ENCODE measurements at regions not wholly inside any gene's neighbourhood (a gene's known extent, or its start where the extent isn't known, plus 50 kb on each side); places are given as distances from the start of the nearest gene placed in this dataset.

DNA sequence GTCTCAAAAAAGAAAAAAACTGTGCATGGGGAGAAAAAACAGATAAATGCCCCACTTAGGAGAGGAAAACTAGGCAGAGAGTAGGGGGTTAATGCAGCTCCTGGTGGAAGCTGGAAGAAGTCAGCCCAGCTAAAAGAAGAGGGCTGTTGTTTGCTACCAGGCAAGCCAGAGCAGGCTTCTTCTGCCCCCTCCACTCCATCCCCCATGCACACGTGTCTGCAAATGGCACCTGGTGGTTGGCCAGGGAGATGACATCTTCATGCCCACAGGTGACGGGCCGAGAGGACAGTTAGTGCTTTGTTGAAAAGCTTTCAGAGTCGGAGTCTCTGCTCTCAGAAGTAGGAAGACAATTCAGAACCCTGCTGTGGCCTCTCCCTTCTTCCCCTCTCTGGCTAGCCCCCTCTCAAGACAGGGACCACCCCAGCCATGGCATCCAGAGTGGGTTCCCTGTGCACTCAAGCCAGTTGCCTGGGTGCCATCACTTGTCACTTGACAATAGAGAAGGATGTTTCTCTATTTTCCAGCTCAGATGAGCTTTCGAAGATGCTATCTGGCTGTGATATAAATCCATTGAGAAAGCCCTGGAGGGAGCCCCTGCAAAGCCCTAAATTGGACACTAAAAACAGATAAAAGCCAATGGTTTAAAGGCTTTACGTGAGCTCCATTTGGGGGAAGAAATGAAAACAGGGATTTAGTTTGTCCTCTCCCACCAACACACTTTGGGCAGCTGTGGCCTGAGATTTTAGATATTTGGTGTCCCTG is 142.0 kb downstream of the TRIM29 start:
- H3K4me3 ChIP-seq (ENCODE audit: low read depth, low read length): no peak overlapping the region
- DNase-seq (ENCODE audit: low read depth): no peak
- TF ChIP-seq, protein P1, sequence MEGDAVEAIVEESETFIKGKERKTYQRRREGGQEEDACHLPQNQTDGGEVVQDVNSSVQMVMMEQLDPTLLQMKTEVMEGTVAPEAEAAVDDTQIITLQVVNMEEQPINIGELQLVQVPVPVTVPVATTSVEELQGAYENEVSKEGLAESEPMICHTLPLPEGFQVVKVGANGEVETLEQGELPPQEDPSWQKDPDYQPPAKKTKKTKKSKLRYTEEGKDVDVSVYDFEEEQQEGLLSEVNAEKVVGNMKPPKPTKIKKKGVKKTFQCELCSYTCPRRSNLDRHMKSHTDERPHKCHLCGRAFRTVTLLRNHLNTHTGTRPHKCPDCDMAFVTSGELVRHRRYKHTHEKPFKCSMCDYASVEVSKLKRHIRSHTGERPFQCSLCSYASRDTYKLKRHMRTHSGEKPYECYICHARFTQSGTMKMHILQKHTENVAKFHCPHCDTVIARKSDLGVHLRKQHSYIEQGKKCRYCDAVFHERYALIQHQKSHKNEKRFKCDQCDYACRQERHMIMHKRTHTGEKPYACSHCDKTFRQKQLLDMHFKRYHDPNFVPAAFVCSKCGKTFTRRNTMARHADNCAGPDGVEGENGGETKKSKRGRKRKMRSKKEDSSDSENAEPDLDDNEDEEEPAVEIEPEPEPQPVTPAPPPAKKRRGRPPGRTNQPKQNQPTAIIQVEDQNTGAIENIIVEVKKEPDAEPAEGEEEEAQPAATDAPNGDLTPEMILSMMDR (IDR thresholded peaks at IDR 0.05; ENCODE audit: control insufficient read depth, extremely low read depth, insufficient read depth): no peak

DNA sequence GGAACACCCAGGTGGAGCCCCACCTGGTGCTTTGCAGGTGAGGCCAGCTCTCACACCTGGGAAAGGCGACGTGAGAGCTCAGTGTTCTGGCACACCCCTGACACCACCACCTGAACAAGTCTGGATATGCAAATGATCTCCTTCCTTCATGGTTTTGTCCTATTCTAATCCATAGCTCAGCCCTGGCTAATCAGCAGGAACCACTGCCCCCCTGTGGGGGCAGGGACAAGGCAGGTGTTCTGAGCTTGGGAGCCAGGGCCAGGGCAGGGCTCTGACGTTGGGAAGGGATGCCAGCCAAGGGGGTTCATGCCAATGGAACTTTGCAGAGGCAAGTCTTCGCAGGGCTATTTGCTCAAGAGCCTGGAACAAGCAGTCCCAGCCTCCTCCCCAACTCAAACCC is 144.2 kb downstream of the TRIM29 start:
- no peak for DNase-seq (ENCODE audit: low read depth)
- H3K4me3 ChIP-seq (ENCODE audit: low read depth, low read length): no peak overlapping the region
- TF ChIP-seq, protein P1 (IDR thresholded peaks at IDR 0.05; ENCODE audit: control insufficient read depth, extremely low read depth, insufficient read depth): no peak

DNA sequence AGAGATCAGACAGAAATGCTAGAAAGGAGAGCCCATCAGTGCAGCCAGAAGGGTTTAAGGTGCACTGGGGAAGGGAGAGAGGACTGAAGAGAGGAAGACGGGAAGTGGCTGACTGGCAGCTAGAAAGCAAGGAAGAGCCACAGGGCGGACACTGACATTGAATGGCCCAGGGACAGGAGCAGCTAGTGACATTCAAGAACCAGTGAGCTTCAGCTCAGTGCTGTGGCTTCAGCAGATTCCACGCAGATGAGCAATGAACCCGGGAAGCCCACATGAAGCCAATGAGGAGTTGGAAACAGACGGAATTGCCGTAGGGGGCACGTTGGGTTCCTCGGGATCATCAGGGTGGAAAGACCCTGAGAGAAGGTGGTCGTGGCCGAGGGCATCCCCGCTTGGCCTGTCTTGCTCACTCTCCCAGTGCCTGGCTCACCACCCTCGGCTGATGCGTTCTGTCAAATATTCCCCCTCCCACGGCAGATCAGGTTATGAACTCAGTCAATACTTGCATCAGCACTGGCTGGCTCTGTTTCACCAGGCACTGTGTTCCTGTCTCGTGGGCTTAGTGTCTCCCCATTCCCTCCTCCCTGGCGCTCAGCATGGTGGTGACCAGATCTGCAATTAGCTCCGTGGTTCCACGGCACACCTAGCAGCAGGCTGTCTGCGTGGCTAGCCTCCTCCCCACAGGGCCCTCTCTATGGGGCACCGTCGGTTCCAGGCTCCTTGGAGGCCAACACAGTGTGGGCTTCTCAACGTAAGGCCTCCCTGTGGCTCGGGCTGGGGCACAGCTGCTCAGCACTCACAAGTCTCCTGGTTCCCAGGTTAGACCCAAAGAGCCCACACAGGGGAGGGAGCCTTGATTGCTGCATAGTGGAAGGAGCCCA is 145.5 kb downstream of the TRIM29 start:
- no peak overlapping the region for H3K4me3 ChIP-seq (ENCODE audit: low read depth, low read length)
- no peak for DNase-seq (ENCODE audit: low read depth)
- TF ChIP-seq, protein P1 (IDR thresholded peaks at IDR 0.05; ENCODE audit: control insufficient read depth, extremely low read depth, insufficient read depth): no peak

DNA sequence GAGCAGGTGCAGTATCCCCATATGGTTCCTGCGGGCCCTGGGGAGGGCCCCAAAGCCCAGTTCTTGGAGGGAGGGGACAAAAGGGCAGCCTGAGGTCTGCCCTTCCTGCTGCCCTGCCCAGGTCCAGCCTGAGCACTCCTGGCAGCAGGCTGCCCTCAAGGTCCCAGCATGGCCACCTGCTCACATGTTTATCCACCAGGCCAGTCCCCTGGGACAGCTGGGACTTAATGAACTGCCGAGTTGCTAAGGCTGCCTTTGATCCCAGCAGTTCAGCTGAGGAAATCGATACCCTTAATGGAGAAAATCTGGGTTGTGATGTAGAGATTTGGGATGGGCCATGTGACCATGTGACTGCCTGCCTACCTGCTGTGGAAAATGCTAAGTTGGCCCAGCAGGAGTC is 146.2 kb downstream of the TRIM29 start:
- no peak overlapping the region for H3K4me3 ChIP-seq (ENCODE audit: low read depth, low read length)
- DNase-seq (ENCODE audit: low read depth): no peak
- TF ChIP-seq, protein P1 (IDR thresholded peaks at IDR 0.05; ENCODE audit: control insufficient read depth, extremely low read depth, insufficient read depth): no peak

DNA sequence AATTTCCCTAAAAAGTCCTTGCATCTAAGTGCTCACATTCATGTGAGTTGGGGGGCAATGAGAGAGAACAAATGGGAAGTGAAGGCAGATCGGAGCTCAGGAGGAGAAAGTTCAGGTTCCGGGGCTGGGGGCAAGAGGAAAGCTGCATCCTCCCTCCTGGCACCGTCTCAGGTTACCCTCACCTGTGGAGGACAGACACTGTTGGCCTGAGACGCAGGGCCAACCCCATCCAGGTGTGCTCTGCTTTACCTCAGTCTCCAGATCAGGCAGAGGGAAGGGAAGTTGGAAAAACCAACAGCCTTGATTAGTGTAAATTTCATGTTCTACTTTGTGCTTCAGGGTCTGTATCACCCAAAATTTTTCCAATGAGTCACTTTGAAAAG is 146.9 kb downstream of the TRIM29 start:
- no peak for DNase-seq (ENCODE audit: low read depth)
- TF ChIP-seq, protein P1 (IDR thresholded peaks at IDR 0.05; ENCODE audit: control insufficient read depth, extremely low read depth, insufficient read depth): no peak

DNA sequence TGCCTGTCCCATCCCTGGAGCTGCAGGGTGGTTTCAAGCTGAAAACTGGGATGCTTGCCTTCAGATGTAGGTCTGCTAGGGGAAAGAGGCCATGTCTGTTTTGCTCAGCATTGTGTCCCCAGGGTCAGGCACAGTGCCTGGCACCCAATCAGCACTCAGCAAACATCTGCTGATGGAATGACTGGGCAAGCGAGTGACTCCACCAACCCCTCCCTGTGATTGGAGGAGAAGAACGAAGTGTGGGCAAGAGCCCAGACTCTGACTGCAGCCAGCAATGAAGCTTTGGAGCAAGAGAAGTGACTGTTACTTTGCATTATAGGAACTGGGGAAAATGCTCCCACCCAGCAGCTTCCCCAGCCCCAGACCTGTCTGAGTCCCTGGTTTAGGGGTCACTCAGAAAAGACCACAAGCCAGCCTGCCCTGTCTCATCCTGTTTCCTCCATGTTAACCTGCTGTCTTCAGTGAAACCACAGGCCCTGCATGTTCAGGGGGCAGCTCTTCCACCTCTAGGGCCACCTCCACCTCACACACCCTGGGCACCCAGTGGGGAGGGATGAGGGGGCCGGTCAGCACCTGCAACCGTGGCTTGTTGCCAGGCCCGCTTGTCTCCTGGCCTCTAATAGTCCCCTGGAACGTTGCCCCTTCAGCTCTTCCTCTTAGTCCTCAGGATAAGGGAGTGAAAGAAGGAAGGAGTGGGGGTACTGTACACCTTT is 147.4 kb downstream of the TRIM29 start:
- DNase-seq (ENCODE audit: low read depth): peak; percentile 33

More for the DNA sequence above, 146.9 kb downstream of the TRIM29 start:
- no peak overlapping the region for H3K4me3 ChIP-seq (ENCODE audit: low read depth, low read length)

More for the DNA sequence above, 147.4 kb downstream of the TRIM29 start:
- H3K4me3 ChIP-seq (ENCODE audit: low read depth, low read length): no peak overlapping the region
- TF ChIP-seq, protein P1 (IDR thresholded peaks at IDR 0.05; ENCODE audit: control insufficient read depth, extremely low read depth, insufficient read depth): no peak
